ENCODE measurements at regions not wholly inside any gene's neighbourhood (a gene's known extent, or its start where the extent isn't known, plus 50 kb on each side); places are given as distances from the start of the nearest gene placed in this dataset.
"Not testable (repeated sequence)": the region's sequence is repeated elsewhere in the genome, so short reads cannot be mapped to it uniquely, and the experiment has no call there.

DNA sequence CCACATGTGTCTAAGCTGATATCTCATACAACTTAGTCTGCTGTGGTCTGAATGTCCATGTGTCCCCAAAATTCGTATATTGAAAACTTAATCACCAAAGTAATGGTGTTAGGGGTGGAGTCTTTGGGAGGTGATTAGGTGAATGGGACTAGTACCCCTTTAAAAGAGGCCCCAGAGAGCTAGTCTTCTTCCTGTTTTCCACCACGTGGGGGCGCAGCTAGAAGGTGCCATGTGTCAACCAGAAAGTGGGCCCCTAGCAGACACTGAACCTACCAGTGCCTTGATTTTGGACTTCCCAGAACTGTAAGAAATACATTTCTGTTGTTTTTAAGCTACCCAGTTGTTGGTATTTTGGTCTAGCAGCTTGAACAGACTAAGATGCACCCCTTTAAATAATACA lies 86.6 kb downstream of the ASB1 start:
- DNase-seq (ENCODE audit: low read depth in 2 of 2) = peak; percentile 29 to 62
- Histone ChIP-seq H3K4me2 (ENCODE audit: extremely low read depth, insufficient read depth, low read length) (no peak overlapping the region), H4K20me1 (ENCODE audit: control insufficient read depth, extremely low read depth, insufficient read depth, low read length) (no peaks in the 10 kb centered on the region), H3K27me3 (ENCODE audit: control insufficient read depth, insufficient read depth, low read length) (no peaks in the 10 kb centered on the region), H3K9me3 (ENCODE audit: control insufficient read depth, insufficient read depth, low read depth, low read length) (no peaks in the 10 kb centered on the region), H3K79me2 (ENCODE audit: control insufficient read depth, insufficient read depth, low read length) (no peaks in the 10 kb centered on the region), H3K4me1 (ENCODE audit: control insufficient read depth, extremely low read depth, insufficient read depth, low read length) (peaks cover 2% of the 10 kb centered on the region), H3K4me3 (replicated peaks in 1 of 4; ENCODE audit: control extremely low read depth in 1 of 4, insufficient read depth in 1 of 4, low read depth in 3 of 4, low read length in 4 of 4) (no peak overlapping the region), H3K9ac (ENCODE audit: insufficient read depth, low read length) (no peak overlapping the region), H3K27ac (ENCODE audit: insufficient read depth, low read length) (no peak overlapping the region), H3K36me3 (ENCODE audit: control insufficient read depth, insufficient read depth, low read length) (no peaks in the 10 kb centered on the region), H2AFZ (ENCODE audit: low read length) (no peak overlapping the region)
- TF ChIP-seq, protein P1, sequence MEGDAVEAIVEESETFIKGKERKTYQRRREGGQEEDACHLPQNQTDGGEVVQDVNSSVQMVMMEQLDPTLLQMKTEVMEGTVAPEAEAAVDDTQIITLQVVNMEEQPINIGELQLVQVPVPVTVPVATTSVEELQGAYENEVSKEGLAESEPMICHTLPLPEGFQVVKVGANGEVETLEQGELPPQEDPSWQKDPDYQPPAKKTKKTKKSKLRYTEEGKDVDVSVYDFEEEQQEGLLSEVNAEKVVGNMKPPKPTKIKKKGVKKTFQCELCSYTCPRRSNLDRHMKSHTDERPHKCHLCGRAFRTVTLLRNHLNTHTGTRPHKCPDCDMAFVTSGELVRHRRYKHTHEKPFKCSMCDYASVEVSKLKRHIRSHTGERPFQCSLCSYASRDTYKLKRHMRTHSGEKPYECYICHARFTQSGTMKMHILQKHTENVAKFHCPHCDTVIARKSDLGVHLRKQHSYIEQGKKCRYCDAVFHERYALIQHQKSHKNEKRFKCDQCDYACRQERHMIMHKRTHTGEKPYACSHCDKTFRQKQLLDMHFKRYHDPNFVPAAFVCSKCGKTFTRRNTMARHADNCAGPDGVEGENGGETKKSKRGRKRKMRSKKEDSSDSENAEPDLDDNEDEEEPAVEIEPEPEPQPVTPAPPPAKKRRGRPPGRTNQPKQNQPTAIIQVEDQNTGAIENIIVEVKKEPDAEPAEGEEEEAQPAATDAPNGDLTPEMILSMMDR (conservative IDR thresholded peaks at IDR 0.05 in 1 of 2, IDR thresholded peaks at IDR 0.05 in 1 of 2; ENCODE audit: low read depth in 1 of 2, low read length in 2 of 2) = peak; percentile 42 to 71
- TF ChIP-seq EZH2 (IDR thresholded peaks at IDR 0.05; ENCODE audit: low read length, missing control alignments) = no peak

DNA sequence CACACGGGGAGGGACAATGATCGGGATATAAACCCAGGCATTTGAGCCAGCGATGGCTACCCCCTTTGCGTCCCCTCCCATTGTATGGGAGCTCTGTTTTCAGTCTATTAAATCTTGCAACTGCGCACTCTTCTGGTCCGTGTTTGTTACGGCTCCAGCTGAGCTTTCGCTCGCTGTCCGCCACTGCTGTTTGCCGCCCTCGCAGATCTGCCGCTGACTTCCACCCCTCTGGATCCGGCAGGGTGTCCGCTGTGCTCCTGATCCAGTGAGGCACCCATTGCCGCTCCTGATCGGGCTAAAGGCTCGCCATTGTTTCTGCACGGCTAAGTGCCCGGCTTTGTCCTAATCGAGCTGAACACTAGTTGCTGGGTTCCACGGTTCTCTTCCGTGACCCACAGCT lies 87.3 kb downstream of the ASB1 start:
- not testable (repeated sequence) for H3K4me2 ChIP-seq (ENCODE audit: extremely low read depth, insufficient read depth, low read length); DNase-seq (ENCODE audit: low read depth in 2 of 2); H3K4me3 ChIP-seq (replicated peaks in 1 of 4; ENCODE audit: control extremely low read depth in 1 of 4, insufficient read depth in 1 of 4, low read depth in 3 of 4, low read length in 4 of 4); H3K27me3 ChIP-seq (ENCODE audit: control insufficient read depth, insufficient read depth, low read length); H3K9me3 ChIP-seq (ENCODE audit: control insufficient read depth, insufficient read depth, low read depth, low read length); H3K4me1 ChIP-seq (ENCODE audit: control insufficient read depth, extremely low read depth, insufficient read depth, low read length); H2AFZ ChIP-seq (ENCODE audit: low read length); H3K79me2 ChIP-seq (ENCODE audit: control insufficient read depth, insufficient read depth, low read length); H3K9ac ChIP-seq (ENCODE audit: insufficient read depth, low read length); H3K36me3 ChIP-seq (ENCODE audit: control insufficient read depth, insufficient read depth, low read length); H4K20me1 ChIP-seq (ENCODE audit: control insufficient read depth, extremely low read depth, insufficient read depth, low read length); H3K27ac ChIP-seq (ENCODE audit: insufficient read depth, low read length)

DNA sequence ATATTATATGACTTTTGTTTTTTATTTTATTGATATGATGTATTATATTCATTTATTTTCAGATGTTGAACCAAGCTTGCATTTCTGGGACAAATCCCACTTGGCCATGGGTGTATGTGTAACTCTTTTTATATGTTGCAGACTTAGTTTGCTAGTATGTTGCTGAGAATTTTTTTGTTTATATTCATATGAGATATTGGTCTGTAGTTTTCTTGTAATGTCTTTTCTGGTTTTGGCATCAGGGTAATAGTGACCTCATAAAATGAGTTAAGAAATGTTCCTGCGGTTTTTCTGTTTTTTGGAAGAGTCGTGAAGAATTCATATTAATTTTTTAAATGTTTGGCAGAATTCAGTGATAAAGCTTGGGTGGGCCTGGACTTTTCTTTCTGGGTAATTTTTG lies 88.7 kb downstream of the ASB1 start:
- TF ChIP-seq, protein P1 (conservative IDR thresholded peaks at IDR 0.05 in 1 of 2, IDR thresholded peaks at IDR 0.05 in 1 of 2; ENCODE audit: low read depth in 1 of 2, low read length in 2 of 2) = no peak
- no peak for TF ChIP-seq EZH2 (IDR thresholded peaks at IDR 0.05; ENCODE audit: low read length, missing control alignments)
- H3K36me3 ChIP-seq (ENCODE audit: control insufficient read depth, insufficient read depth, low read length) = no peaks in the 10 kb centered on the region
- H3K4me1 ChIP-seq (ENCODE audit: control insufficient read depth, extremely low read depth, insufficient read depth, low read length) = peaks cover 8% of the 10 kb centered on the region
- peak in 1 of 2 donors; percentile 76 for DNase-seq (ENCODE audit: low read depth in 2 of 2)
- no peak overlapping the region for H2AFZ ChIP-seq (ENCODE audit: low read length)
- H3K27ac ChIP-seq (ENCODE audit: insufficient read depth, low read length) = no peak overlapping the region
- no peaks in the 10 kb centered on the region for H3K79me2 ChIP-seq (ENCODE audit: control insufficient read depth, insufficient read depth, low read length)
- H3K27me3 ChIP-seq (ENCODE audit: control insufficient read depth, insufficient read depth, low read length) = no peaks in the 10 kb centered on the region
- no peaks in the 10 kb centered on the region for H3K9me3 ChIP-seq (ENCODE audit: control insufficient read depth, insufficient read depth, low read depth, low read length)
- H3K4me3 ChIP-seq (replicated peaks in 1 of 4; ENCODE audit: control extremely low read depth in 1 of 4, insufficient read depth in 1 of 4, low read depth in 3 of 4, low read length in 4 of 4) = no peak overlapping the region
- H3K4me2 ChIP-seq (ENCODE audit: extremely low read depth, insufficient read depth, low read length) = no peak overlapping the region
- no peak overlapping the region for H3K9ac ChIP-seq (ENCODE audit: insufficient read depth, low read length)
- H4K20me1 ChIP-seq (ENCODE audit: control insufficient read depth, extremely low read depth, insufficient read depth, low read length) = no peaks in the 10 kb centered on the region

All from fibroblast of lung (primary cell).